HS-27A (cell line): ENCODE measurements at regions not wholly inside any gene's neighbourhood (a gene's known extent, or its start where the extent isn't known, plus 50 kb on each side); places are given as distances from the start of the nearest gene placed in this dataset.
"Not testable (repeated sequence)": the region's sequence is repeated elsewhere in the genome, so short reads cannot be mapped to it uniquely, and the experiment has no call there.

ENCODE experiments used
- DNase-seq: peaks from one replicate; pipeline ENCODE4 v3.0.0-alpha.2; 2012; ENCODE audit warnings: low read depth, missing footprints

DNA sequence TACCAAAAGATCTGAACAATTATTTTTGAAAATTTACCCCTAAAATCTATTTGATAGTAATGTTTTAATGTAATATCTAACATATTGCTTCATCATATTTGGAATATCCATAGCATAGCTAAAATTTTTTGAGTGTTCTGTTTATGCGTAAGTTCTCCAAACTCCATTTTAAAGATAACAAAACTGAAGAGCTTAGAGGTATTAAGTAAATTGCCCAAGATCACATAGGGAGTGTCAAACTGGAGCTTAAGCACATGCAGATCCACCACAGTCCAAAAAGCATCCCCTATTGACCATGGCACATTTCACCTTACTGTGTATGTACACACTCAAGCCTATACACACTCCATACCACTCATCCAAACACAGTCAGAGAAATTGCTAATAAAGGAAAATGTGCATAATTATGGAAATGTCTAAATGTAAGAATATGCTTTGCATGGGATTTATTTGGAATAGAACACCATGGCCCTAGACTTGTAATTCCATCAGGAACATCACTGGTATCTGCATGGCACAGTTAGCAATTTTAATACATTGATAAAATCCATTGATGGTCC, 85.2 kb upstream of the TGFBR2 start:
- no peak for DNase-seq

DNA sequence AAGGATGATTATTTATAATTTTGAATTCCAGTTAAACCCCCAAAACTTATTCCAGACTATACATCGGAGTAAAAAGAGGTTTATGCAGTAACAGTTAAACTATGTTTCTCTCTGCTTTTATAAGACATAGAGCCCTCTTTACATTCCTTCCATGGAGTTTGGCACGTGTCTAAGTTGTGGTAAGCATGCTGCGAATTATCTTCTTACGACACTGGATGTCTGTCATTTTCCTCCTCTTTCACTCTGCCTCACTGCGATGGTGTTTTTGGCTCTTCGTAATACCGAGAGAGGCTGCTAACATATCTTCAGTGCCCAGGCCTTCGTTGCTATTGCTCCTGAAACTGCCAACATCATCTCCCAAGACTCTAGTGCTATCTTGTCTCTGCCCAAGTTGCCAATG, 83.9 kb upstream of the TGFBR2 start:
- DNase-seq = no peak

DNA sequence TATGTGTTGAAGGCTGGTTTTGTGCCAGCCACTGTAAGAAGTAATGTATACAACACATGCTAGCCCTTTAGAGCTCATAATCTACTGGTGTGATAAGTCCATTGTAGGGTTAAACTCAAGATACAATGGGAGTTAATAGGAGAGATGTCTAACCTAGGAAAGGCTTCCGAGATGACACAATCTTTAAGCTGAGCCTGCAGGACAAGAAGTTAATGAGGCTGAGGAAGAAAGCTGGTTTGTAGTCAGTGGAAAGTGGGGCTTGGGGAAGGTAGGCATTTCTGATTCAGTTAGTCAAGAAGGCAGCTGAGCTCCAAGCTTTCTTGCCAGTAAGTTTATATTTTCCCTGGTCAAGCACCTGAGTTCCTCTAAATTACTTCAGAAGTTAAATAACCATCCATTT, 83.0 kb upstream of the TGFBR2 start:
- no peak for DNase-seq

DNA sequence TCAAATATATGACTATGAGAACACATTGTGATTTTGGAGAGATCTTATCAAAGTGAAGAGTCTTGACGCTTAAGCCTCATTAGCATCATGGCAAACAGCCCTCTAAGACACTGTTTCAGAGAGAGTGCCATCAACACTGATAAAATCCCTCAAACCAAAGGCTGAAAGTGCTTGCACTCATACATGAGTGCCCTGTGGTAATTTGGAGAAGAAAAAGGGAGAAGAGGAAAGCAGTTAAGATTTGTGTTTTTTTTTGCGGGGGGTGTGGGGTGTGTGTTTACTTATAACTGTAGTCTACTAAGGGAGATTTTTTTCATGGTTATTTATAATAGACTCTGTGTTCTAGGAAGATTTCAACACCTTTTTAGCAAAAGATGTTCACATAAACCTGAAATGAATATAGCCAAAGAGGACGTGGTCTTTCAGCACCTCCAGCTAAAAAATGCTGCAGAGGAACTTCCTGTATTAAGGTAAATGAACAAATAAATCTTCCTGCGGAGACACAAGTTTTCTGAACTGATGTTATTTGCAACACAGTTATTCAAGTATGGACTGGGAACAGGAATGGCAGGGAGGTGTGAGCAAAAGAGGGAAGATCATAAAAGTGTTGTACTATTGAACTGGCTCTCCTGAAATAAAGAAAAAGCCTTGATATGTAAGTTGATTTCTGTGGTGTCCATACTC, 81.9 kb upstream of the TGFBR2 start:
- no peak for DNase-seq

DNA sequence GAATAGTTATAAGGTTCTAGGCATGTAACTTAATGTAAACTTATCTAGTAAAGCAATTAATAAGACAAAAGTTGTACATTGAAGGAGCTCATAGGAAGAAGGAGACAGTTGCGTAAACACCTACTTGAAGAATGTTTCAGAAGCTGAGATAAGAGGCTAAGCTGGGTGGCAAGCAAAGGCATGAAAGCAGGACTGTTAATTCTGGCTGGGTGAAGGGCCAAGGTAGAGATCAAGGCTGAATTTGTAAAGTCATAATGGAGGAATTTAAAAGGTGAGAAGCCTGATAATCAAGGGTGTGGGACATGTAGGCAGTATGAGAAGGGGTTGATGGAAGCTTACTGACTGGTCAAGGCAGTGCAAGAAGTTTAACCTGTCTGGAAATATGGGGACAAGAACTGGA, 80.4 kb upstream of the TGFBR2 start:
- no peak for DNase-seq

DNA sequence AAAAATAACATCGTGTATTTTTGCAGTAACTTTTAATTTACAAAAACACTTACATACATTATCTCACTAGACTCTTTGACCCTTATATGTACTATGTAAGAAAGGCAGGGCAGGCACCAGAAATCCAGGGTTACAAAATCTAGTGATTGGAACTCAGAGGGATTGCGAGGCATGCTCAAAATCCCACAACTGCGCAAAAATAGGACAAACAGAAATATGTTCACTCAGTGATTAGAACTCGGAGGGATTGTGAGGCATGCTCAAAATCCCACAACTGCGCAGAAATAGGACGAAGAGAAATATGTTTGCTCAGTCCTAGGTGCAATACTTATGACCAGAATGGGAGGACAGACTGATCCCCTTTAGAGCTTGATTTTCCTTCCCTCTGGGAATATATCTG, 79.2 kb upstream of the TGFBR2 start:
- DNase-seq = no peak

DNA sequence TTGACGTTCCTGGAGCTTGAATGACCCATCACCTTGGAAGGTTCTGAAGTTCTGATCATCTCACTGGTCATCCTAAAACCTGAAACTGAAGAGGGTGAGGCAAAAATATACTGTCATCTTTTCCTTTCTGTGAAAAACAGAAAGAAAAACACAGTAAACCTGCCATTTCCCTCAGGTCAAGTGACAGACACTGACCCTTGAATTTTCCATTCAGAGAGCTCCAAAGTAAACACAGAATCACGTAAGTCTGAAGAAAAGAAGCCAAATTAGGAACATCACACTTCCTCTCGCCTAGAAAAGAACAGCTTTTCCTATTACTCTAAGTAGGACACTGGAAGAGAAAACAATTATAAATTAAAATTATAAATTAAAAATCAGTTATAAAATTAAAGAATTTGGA, 78.7 kb upstream of the TGFBR2 start:
- no peak for DNase-seq

DNA sequence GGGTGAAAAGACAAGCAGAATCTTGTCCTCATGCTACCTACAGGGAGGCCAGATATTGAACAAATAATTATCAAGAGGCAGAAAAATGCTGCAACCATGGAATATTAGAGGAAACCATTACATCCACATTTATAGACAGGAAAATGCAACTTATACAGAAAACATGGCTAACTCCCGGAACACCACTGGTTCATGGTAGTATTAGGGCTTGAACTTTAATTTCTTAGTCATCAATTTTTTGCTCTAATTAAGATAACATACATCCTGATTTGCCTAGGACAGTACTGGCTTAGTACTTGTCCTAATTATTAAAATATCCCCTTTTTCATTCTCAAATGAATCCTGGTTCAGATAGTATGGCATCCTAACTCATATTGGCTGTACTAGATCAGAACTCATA, 76.3 kb upstream of the TGFBR2 start:
- DNase-seq = no peak

DNA sequence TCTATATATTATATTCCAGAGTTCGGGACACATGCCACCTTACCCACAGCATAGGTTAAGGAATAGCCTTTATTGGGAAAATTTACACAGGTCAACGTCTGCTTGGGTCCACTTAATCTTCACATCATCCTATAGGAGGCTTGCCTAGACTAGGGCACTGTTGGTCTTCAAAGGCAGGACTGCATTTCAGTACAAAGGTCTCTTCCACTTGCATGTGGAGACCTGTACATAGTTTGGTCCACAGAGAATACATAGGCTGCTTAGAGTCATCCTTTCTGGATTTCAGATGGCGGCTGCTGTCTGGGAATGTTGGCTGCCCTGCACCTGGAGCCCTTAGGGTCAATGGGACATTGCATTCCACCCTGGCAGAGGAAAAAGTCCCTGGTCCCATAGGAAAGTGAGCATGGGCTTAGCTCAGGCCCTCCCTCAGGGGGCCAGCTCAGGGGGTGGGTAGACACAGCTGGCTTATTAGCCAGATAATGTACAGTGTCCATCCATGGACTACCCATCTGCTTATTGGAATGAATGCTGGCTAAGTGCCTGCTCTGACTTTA, 75.3 kb upstream of the TGFBR2 start:
- DNase-seq = no peak

DNA sequence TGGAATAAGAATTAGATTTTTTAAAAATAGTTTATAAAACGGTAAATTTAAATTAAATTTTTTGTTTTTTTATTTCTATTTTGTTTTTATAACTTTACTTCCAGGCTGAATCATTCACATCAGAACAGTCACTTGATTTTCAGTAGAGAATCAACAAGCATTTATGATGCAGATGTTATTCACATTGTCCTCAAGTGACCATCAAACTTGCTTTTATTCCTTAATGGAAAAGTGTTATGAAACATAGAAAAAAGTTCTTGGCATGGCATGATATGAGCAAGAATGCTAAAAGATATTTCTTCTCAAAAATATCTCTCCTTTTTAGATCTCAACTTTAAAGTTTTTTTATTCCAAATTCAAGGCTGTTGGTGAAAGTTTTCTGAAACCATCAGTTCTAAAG, 70.9 kb upstream of the TGFBR2 start:
- DNase-seq = no peak

DNA sequence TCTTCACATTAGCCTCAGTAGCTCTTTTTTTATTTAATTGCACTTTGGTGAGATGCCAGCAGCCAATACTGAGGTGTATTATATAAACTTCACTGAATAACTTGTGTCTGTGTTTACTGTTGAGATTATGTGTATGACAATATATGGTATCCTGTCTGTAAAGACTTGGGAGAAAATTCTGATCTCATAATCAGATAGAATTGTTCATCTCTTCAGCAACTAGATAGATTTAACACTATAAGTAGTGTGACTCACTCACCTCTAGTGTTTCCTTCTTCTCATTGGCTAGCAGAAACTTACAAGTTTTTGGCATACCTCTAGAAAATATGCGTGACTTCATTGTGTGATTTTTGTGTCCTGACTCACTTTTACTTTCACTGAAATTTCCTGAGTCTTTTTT, 67.6 kb upstream of the TGFBR2 start:
- DNase-seq = peak; percentile 77

DNA sequence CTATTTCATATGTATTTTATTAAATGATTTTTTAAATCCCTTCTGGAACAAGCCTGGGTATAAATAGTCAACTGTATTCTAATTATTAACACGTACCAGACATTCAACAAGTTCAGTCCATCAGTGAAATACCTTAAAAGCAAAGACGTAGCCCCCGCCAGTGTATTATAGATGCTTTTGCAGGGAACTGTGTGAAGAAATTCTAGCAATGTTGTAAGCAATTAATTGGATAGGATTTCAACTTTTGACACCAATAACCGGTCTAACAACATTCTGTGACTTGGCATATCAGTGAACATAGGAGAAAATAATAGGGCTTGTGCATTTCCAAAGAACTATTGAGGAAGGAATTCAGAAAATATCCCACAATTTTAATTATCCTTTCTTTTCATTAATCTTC, 67.2 kb upstream of the TGFBR2 start:
- DNase-seq = no peak

DNA sequence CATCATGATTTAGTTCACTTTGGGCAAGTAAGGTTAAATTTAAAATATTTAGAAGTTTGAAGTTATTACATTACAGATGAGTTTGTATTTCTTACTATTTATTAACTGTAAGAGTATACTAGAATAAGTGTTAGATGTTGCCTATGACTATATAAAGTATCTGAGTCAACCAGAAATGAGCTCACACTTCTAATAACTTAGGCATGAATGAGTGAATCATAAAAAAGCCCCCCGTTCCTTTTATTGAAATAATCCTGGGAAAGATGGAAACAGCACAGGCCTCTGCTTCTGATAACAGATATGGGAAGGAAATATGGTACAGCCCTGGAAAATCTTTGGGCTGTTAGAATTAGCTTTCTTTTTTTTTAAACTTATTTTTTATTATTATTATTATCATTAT, 66.6 kb upstream of the TGFBR2 start:
- DNase-seq = peak; percentile 42

DNA sequence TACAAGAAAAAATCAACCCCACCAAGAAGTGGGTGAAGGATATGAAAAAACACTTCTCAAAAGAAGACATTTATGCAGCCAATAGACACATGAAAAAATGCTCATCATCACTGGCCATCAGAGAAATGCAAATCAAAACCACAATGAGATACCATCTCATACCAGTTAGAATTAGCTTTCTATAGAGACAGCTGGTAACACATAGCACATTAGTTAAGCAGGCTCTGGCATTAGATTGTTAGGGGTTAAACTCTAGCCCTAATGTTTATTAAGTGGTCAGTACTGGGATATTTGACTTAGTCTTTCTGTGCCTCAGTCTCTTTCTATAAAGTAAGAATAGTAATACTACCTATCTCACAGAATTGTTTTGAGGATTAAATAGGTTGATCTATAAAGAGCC, 65.2 kb upstream of the TGFBR2 start:
- not testable (repeated sequence) for DNase-seq

DNA sequence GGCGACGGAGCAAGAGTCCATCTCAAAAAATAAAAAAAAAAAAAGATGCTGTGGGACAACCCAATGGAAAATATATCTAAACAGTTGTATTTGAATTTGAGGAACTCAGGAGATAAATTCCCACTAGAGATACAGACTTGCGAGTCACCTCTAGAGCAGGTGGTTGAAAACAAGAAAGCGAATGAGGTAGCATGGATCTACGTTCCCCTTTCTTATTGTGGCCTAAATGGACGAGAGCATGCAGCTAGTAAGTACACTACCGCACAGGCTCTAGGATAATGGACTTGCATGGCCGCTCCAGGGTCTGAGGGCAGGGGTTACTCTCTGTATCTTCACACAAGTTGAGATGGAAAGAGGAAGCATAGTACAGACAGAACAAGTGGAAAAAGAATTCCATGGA, 63.5 kb upstream of the TGFBR2 start:
- no peak for DNase-seq

DNA sequence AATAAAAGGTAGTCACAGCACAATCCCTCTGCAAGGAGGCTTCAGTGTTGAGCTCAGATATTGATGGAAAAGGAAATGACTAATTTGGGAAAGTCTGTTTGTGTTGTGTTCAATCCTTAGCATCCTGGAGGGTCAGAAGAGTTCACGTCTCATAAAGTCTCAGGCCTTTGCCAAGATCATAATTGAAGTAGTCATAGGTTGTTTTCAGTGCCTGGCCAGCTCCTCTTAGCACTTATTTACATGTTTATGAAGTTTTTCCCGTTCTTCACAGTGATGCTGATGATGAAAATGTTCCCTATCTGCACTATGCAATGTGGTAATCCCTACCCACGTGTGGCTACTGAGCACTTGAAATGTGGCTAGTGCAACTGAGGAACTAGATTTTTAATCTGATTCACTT, 61.6 kb upstream of the TGFBR2 start:
- peak; percentile 33 for DNase-seq

DNA sequence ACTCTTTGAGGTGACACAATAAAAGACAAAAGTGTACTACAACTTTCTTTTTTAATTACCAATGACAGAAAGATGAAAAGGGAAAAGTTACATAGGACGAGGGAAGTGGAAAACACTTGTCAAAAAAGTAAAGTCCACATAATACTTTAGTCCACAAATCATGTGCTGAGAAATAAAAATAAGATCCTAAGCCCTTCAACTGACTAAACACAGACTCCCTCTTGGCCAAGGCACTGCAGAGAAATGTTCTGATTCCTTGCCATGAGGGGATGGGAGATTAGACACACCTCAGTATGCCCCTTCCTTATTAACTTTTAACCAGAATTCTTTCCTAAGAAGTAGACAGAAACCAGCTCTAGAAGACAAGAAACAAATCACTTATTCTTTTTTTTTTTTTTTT, 59.5 kb upstream of the TGFBR2 start:
- DNase-seq = no peak

DNA sequence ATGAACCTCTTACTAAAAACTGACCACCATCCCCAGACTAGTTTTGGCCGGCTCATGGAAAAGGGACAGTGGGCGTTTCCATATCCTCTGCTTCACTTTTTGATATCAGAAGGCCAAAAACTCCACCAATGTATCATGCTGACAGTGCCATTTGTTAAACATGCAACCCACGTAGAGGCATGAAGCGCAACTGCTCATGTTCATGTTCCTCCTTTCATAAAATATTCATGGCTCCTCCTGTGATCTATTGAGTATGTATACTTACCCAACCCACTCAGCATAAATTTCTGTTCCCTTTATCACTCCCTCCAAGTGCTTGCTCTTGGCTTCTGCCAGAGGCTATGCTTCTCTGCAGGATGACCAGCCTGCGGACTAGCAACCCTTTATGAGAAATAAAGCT, 58.7 kb upstream of the TGFBR2 start:
- DNase-seq = no peak

DNA sequence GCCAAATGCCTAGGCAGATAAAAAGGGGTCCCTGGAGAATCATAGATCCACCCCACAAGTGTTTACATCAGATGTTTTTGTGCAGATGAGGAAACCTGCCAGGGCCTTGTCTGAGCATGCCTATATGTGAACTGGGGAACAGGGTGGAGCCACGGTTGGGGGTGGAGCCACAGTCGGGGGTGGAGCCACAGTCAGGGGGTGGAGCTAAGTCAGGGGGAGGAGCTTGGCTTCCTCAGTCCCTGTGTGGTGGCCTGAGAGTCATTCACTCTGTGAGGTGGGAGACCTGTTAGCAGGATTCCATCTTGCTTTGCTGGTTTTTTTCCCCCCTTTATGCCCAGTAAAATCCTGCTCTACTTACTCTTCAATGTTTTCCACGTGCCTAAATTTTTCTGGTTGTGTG, 57.8 kb upstream of the TGFBR2 start:
- DNase-seq = no peak

DNA sequence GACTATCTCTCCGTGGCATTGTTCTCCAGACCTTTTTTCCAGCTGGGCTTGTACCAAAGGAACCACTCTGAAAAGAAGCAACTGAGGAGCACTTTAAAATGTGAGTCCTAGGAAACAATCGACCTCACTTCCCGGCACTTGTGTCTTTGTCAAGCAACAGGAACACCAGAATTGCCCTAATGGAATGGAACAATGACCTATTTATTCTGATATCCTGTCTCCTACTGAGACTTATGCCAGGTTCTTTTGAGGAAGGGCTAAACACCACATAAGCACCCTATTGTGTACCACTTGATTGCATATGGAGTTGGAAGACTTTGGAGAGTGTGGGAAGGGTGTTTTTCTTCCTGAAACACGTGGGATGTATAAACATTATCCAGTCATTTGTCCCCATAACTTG, 56.8 kb upstream of the TGFBR2 start:
- no peak for DNase-seq

DNA sequence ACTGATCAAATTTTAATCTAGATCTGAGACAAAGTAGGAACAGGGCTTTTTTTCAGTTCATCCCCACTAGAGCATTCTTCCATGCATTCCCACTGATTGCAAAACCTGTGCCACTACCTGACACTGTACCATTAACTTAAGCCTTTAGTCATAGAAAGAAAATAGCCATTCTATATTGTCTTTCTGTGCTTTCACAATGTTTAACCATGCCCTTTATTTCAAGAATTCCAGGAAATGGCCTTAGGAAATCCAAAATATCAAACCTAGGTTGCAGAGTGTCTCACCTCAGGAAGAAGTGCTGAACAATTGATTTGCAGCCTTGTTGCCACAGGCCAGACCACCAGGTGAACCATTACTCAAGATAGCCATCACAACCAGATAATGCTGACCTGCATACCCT, 56.2 kb upstream of the TGFBR2 start:
- no peak for DNase-seq

DNA sequence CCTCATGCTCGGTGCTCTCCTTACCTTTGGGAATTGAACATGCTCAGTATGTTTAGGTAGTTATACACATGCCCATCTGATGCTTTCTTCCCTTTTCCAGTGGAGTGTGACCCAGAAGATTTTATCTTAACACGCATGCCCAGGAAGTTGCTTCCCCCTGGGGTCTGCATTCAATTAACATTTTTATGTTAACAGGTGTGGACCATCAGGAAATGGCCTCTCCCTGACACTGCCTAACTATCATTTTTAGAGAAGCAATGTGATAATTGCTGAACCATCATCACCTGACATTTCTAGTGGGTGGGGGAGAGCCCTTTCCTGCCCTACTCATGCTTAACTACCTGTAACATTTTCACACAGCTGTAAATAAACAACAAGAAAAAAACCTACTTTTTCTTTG, 55.1 kb upstream of the TGFBR2 start:
- DNase-seq = no peak

DNA sequence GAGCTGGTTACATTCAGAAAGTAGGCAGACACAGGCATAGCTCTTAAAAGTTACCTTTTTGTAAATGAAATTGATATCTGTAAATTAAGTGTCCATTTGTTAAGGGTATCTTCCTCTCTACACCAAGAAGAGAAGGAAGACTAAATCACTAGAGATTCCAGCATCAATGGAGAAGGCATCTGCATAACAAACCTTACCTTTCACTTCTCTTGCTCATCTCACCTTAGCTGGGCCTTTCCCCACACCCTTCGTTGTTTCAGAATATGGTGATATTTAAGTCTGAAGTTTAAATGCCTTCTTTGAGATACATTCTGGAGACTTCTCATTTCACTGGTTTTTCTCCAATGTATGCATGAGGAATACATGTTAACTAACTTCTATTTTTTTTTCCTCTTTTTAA, 54.5 kb upstream of the TGFBR2 start:
- DNase-seq = no peak

DNA sequence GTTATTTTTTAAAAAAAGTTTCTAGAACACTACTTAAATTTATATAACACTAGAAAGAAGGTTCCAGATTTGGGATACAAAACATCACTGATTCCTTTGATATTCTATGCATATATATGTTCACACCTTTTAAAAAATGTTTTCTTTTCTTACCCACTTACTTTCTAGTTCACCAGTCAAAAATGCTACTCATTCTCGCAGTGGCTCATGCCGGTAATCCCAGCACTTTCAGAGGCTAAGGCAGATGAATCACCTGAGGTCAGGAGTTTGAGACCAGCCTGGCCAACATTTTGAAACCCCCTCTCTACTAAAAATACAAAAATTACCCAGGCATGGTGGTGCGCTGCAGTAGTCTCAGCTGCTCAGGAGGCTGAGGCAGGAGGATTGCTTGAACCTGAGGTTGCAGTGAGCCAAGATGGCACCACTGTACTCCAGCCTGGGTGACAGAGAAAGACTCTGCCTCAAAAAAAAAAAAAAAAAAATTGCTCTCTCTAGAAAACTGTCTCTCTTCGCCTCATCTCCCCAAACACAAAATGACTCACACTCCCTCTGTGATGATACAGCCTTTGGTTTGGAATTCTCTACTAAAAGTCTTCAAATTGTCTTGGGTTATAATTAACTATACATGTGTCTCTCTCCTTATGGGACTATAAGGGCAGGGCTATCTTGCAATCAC, 52.6 kb upstream of the TGFBR2 start:
- no peak for DNase-seq
